MM.1S (cell line): ENCODE measurements at regions not wholly inside any gene's neighbourhood (a gene's known extent, or its start where the extent isn't known, plus 50 kb on each side); places are given as distances from the start of the nearest gene placed in this dataset.

ENCODE experiments used
- DNase-seq: peaks from one replicate; pipeline ENCODE4 v3.0.0-alpha.2; 2015
- H2AFZ ChIP-seq: fragments of 300-600 bp; sonication (generic); 2 replicates; pipeline ENCODE4 v1.6.0; 2016; ENCODE audit warnings: antibody characterized with exemption, low read length
- H3F3A ChIP-seq: fragments of 300-600 bp; sonication (generic); 2 replicates; pipeline ENCODE4 v1.6.1; 2016; ENCODE audit warnings: mild to moderate bottlenecking, antibody characterized with exemption, low read length, moderate library complexity, mixed read lengths; ENCODE audit not compliant: insufficient read depth
- H3K27ac ChIP-seq: fragments of 300-600 bp; sonication (generic); 2 replicates; pipeline ENCODE4 v1.5.1; 2016; ENCODE audit warnings: mild to moderate bottlenecking, low read length
- H3K27me3 ChIP-seq: fragments of 300-600 bp; sonication (generic); replicated peaks from 2 replicates; pipeline ENCODE4 v1.6.0; 2016; ENCODE audit warnings: low read length; ENCODE audit not compliant: insufficient read depth
- H3K36me3 ChIP-seq: fragments of 300-600 bp; sonication (generic); replicated peaks from 2 replicates; pipeline ENCODE4 v1.6.1; 2016; ENCODE audit warnings: mild to moderate bottlenecking, low read length, mixed read lengths; ENCODE audit not compliant: insufficient read depth
- H3K4me1 ChIP-seq: fragments of 300-600 bp; sonication (generic); 2 replicates; pipeline ENCODE4 v1.6.1; 2016; ENCODE audit warnings: low read length, mixed read lengths
- H3K4me2 ChIP-seq: fragments of 300-600 bp; sonication (generic); 2 replicates; pipeline ENCODE4 v1.6.0; 2016; ENCODE audit warnings: low read depth, low read length
- H3K4me3 ChIP-seq: fragments of 300-600 bp; sonication (generic); 2 replicates; pipeline ENCODE4 v1.5.1; 2016; ENCODE audit warnings: low read length, mixed read lengths
- H3K79me2 ChIP-seq: fragments of 300-600 bp; sonication (generic); 2 replicates; pipeline ENCODE4 v1.6.1; 2016; ENCODE audit warnings: mixed run types, low read length, mixed read lengths
- H3K9ac ChIP-seq: fragments of 300-600 bp; sonication (generic); 2 replicates; pipeline ENCODE4 v1.6.1; 2016; ENCODE audit warnings: low read length, mixed read lengths
- H3K9me2 ChIP-seq: fragments of 300-600 bp; sonication (generic); replicated peaks from 2 replicates; pipeline ENCODE4 v1.6.1; 2016; ENCODE audit warnings: mild to moderate bottlenecking, low read length, mixed read lengths; ENCODE audit not compliant: insufficient read depth
- H3K9me3 ChIP-seq: fragments of 300-600 bp; sonication (generic); replicated peaks from 2 replicates; pipeline ENCODE4 v1.6.1; 2016; ENCODE audit warnings: mild to moderate bottlenecking, low read length, mixed read lengths; ENCODE audit not compliant: insufficient read depth
- H4K20me1 ChIP-seq: fragments of 300-600 bp; sonication (generic); 2 replicates; pipeline ENCODE4 v1.6.1; 2016; ENCODE audit warnings: mild to moderate bottlenecking, low read length, moderate library complexity, mixed read lengths; ENCODE audit not compliant: insufficient read depth
- EZH2 ChIP-seq: fragments of 300-600 bp; sonication (generic); optimal IDR thresholded peaks from 2 replicates; pipeline ENCODE3; 2017; ENCODE audit warnings: low read depth, mild to moderate bottlenecking, antibody characterized with exemption, low read length, mixed read lengths
- EZH2phosphoT487 ChIP-seq: fragments of 300-600 bp; sonication (generic); IDR thresholded peaks from 2 replicates; pipeline ENCODE4 v1.6.1; 2018; ENCODE audit warnings: antibody characterized with exemption, low read length
- TF ChIP-seq, protein P1 (sequence below): fragments of 300-600 bp; sonication (generic); IDR thresholded peaks from 2 replicates; pipeline ENCODE4 v1.5.1; 2016; ENCODE audit warnings: antibody characterized with exemption, low read length, mixed read lengths

- no peak overlapping the region for H3K4me3 ChIP-seq
- no peak overlapping the region for H3K9ac ChIP-seq
- no peak overlapping the region for H3K4me2 ChIP-seq
- no peaks in the 10 kb centered on the region for H3K79me2 ChIP-seq
- no peak overlapping the region for H3K27ac ChIP-seq
- H3K9me2 ChIP-seq, result no peaks in the 10 kb centered on the region
- H3K27me3 ChIP-seq, result no peaks in the 10 kb centered on the region
- no peak overlapping the region for H2AFZ ChIP-seq
- H3K9me3 ChIP-seq, result no peaks in the 10 kb centered on the region
- TF ChIP-seq, protein P1, sequence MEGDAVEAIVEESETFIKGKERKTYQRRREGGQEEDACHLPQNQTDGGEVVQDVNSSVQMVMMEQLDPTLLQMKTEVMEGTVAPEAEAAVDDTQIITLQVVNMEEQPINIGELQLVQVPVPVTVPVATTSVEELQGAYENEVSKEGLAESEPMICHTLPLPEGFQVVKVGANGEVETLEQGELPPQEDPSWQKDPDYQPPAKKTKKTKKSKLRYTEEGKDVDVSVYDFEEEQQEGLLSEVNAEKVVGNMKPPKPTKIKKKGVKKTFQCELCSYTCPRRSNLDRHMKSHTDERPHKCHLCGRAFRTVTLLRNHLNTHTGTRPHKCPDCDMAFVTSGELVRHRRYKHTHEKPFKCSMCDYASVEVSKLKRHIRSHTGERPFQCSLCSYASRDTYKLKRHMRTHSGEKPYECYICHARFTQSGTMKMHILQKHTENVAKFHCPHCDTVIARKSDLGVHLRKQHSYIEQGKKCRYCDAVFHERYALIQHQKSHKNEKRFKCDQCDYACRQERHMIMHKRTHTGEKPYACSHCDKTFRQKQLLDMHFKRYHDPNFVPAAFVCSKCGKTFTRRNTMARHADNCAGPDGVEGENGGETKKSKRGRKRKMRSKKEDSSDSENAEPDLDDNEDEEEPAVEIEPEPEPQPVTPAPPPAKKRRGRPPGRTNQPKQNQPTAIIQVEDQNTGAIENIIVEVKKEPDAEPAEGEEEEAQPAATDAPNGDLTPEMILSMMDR, result no peak
- no peak for TF ChIP-seq EZH2phosphoT487
- no peak for TF ChIP-seq EZH2
- H4K20me1 ChIP-seq, result no peaks in the 10 kb centered on the region
- no peaks in the 10 kb centered on the region for H3K4me1 ChIP-seq
- no peak for DNase-seq
- H3F3A ChIP-seq, result no peaks in the 10 kb centered on the region
- no peaks in the 10 kb centered on the region for H3K36me3 ChIP-seq
Measured at GRCh38 chr14:71711125-71711524, 221.1 kb upstream of the RGS6 start.

- TF ChIP-seq EZH2phosphoT487, result no peak
- TF ChIP-seq EZH2, result no peak
- TF ChIP-seq, protein P1, result no peak
- H3K4me2 ChIP-seq, result no peak overlapping the region
- no peaks in the 10 kb centered on the region for H3K36me3 ChIP-seq
- H3K79me2 ChIP-seq, result no peaks in the 10 kb centered on the region
- H3F3A ChIP-seq, result no peaks in the 10 kb centered on the region
- DNase-seq, result no peak
- H3K4me1 ChIP-seq, result no peaks in the 10 kb centered on the region
- no peak overlapping the region for H3K27ac ChIP-seq
- H3K27me3 ChIP-seq, result no peaks in the 10 kb centered on the region
- H3K9me3 ChIP-seq, result no peaks in the 10 kb centered on the region
- H3K4me3 ChIP-seq, result no peak overlapping the region
- no peak overlapping the region for H3K9ac ChIP-seq
- no peaks in the 10 kb centered on the region for H4K20me1 ChIP-seq
- H3K9me2 ChIP-seq, result no peaks in the 10 kb centered on the region
- H2AFZ ChIP-seq, result no peak overlapping the region
Measured at GRCh38 chr14:71711619-71712018, 220.6 kb upstream of the RGS6 start.

- no peak overlapping the region for H3K4me2 ChIP-seq
- no peaks in the 10 kb centered on the region for H3K27me3 ChIP-seq
- H2AFZ ChIP-seq, result no peak overlapping the region
- no peaks in the 10 kb centered on the region for H3F3A ChIP-seq
- DNase-seq, result no peak
- H3K79me2 ChIP-seq, result no peaks in the 10 kb centered on the region
- no peaks in the 10 kb centered on the region for H3K9me2 ChIP-seq
- TF ChIP-seq, protein P1, result no peak
- TF ChIP-seq EZH2phosphoT487, result no peak
- TF ChIP-seq EZH2, result no peak
- no peaks in the 10 kb centered on the region for H3K4me1 ChIP-seq
- H3K27ac ChIP-seq, result no peak overlapping the region
- H4K20me1 ChIP-seq, result no peaks in the 10 kb centered on the region
- no peaks in the 10 kb centered on the region for H3K36me3 ChIP-seq
- H3K9me3 ChIP-seq, result no peaks in the 10 kb centered on the region
- H3K9ac ChIP-seq, result no peak overlapping the region
- H3K4me3 ChIP-seq, result no peak overlapping the region
Measured at GRCh38 chr14:71712478-71712877, 219.8 kb upstream of the RGS6 start.
